Transverse colon (tissue), 4 donors: ENCODE measurements at regions not wholly inside any gene's neighbourhood (a gene's known extent, or its start where the extent isn't known, plus 50 kb on each side); places are given as distances from the start of the nearest gene placed in this dataset.

Experiments used
- DNase-seq: peaks from one replicate; pipeline ENCODE4 v3.0.0-alpha.2; 2019
- H3K27ac ChIP-seq, 4 donors: fragments of 200-600 bp; sonication (generic); 2 replicates each; pipeline ENCODE4 v1.5.1; 2016 to 2018; ENCODE audit warnings: inconsistent platforms in 4 of 4
- H3K27me3 ChIP-seq: fragments of 200-600 bp; sonication (generic); 2 replicates; pipeline ENCODE4 v1.5.1; 2017; ENCODE audit warnings: inconsistent platforms
- H3K36me3 ChIP-seq, 4 donors: fragments of 200-600 bp; sonication (generic); 2 replicates each; pipeline ENCODE4 v1.5.1; 2017 to 2019; ENCODE audit warnings: inconsistent platforms in 4 of 4
- H3K4me1 ChIP-seq, 4 donors: fragments of 200-600 bp; sonication (generic); 2 replicates each; pipeline ENCODE4 v1.5.1; 2017 to 2020; ENCODE audit warnings: inconsistent platforms in 4 of 4
- H3K4me3 ChIP-seq, 4 donors: fragments of 200-600 bp; sonication (generic); 1 replicate in 1 of 4; 2 replicates in 3 of 4; pipeline versions ENCODE4 v1.5.1 to v1.6.1; 2017 to 2019; ENCODE audit warnings: inconsistent platforms in 4 of 4
- H3K9me3 ChIP-seq, 2 donors: fragments of 200-600 bp; sonication (generic); 2 replicates each; pipeline ENCODE4 v1.5.1; 2017 to 2019; ENCODE audit warnings: inconsistent platforms in 2 of 2
- EP300 ChIP-seq: sonication (generic); formaldehyde crosslinking; IDR thresholded peaks from one replicate; pipeline ENCODE4 v1.6.1; 2017; ENCODE audit warnings: antibody characterized with exemption, low read depth
- POLR2A ChIP-seq: fragments of 450-650 bp; IDR thresholded peaks from one replicate; pipeline ENCODE4 v1.6.1; 2016; ENCODE audit warnings: antibody characterized with exemption, mild to moderate bottlenecking, moderate library complexity
- POLR2AphosphoS5 ChIP-seq, 3 donors: sonication (generic); formaldehyde crosslinking; IDR thresholded peaks; one replicate each; pipeline ENCODE4 v1.6.1; 2016; ENCODE audit warnings: antibody characterized with exemption in 3 of 3
- WGBS, 2 donors: methylation state at CpG; one replicate each; pipeline ENCODE4 v1.1.5; 2018; ENCODE audit warnings: low coverage in 1 of 2; 5-methylcytosine and 5-hydroxymethylcytosine counted together
- in situ Hi-C, 4 donors: fragments of 200-750 bp; cut with MboI; loops; one replicate each; pipeline versions ENCODE4 v1.15.0 to v1.15.1; 2017; ENCODE audit warnings: low sequenced_read_pairs in 3 of 4, low pct_ligation_motif_present in 1 of 4, low pct_unique_long_range_greater_than_20kb in 1 of 4
- intact Hi-C: fragments of 100-400 bp; cut with DNase I; formaldehyde crosslinking; loops from one replicate; pipeline ENCODE4 v1.15.1; 2023; ENCODE audit warnings: low total_unique reads
- TF ChIP-seq, protein P1 (sequence below), 5 experiments: fragments of 200-600 bp in 3 of 5; fragments of 450-650 bp in 2 of 5; sonication (generic) in 3 of 5; IDR thresholded peaks; 1 replicate in 2 of 5; 2 replicates in 3 of 5; pipeline ENCODE4 v1.5.1; 2016 to 2017; ENCODE audit warnings: antibody characterized with exemption in 5 of 5, inconsistent platforms in 3 of 5, mild to moderate bottlenecking in 2 of 5, moderate library complexity in 1 of 5

DNA sequence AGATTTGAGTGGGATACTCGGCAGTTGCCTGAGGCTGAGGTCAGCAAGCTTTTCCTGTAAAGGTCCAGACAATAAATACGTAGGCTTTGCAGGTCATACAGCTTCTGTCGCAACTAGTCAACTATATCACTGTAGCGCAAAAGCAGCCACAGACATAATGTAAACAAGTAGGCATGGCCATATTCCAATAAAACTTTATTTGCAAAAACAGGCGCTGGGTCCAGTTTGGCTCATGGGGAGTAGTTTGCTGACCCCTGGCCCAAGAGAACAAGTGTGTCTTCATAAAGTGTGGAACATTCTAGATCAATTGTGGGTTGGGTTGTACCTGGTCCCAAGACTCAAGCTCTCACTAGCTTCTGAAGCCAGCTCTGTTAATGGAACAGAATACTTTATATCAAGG lies 78.8 kb downstream of the MIS18A start:
- no peaks in the 10 kb centered on the region for H3K27me3 ChIP-seq
- DNase-seq = no peak
- no peaks in the 10 kb centered on the region for H3K4me1 ChIP-seq
- no peaks in the 10 kb centered on the region for H3K36me3 ChIP-seq
- no peak overlapping the region for H3K4me3 ChIP-seq
- no peak for TF ChIP-seq POLR2A
- TF ChIP-seq POLR2AphosphoS5 (IDR thresholded peaks at IDR 0.05) = no peak
- TF ChIP-seq, protein P1, sequence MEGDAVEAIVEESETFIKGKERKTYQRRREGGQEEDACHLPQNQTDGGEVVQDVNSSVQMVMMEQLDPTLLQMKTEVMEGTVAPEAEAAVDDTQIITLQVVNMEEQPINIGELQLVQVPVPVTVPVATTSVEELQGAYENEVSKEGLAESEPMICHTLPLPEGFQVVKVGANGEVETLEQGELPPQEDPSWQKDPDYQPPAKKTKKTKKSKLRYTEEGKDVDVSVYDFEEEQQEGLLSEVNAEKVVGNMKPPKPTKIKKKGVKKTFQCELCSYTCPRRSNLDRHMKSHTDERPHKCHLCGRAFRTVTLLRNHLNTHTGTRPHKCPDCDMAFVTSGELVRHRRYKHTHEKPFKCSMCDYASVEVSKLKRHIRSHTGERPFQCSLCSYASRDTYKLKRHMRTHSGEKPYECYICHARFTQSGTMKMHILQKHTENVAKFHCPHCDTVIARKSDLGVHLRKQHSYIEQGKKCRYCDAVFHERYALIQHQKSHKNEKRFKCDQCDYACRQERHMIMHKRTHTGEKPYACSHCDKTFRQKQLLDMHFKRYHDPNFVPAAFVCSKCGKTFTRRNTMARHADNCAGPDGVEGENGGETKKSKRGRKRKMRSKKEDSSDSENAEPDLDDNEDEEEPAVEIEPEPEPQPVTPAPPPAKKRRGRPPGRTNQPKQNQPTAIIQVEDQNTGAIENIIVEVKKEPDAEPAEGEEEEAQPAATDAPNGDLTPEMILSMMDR (IDR thresholded peaks at IDR 0.05) = no peak
- no peak overlapping the region for H3K27ac ChIP-seq
- 73 to 80% methylated on average over 2 to 5 of the region's 5 CpGs for WGBS, 2 donors
- in situ Hi-C loops (no loop called here), intact Hi-C loops (no loop called here)
- H3K9me3 ChIP-seq = no peaks in the 10 kb centered on the region

DNA sequence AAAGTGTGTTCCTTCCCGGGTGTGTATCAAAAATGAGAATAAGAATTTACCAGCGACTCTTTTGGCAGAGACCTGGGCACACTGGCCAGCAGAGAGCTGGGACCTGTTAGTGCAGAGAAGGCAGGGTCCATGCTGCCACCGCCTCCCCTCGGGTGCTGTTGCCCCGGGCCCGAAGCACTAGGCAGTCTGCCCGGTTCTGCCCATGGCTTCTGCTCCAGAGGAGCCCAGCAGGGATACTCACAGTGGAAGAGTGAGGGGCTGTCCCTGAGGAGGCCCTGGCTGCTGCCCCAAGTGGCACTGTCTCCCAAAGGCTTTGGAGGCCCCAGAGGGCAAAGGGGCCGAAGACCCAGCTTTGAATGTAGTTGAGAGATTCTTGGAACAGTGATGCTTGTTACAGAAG lies 80.5 kb downstream of the MIS18A start:
- Histone ChIP-seq H3K27me3 (no peaks in the 10 kb centered on the region), H3K9me3 (no peaks in the 10 kb centered on the region), H3K4me3 (no peak overlapping the region), H3K36me3 (no peaks in the 10 kb centered on the region), H3K4me1 (no peaks in the 10 kb centered on the region), H3K27ac (no peak overlapping the region)
- no peak for DNase-seq
- intact Hi-C loops (no loop called here), in situ Hi-C loops (no loop called here)
- TF ChIP-seq, protein P1 (IDR thresholded peaks at IDR 0.05) = no peak
- no peak for TF ChIP-seq POLR2AphosphoS5 (IDR thresholded peaks at IDR 0.05)
- TF ChIP-seq EP300 = no peak
- TF ChIP-seq POLR2A = no peak
- 88 to 92% methylated on average over 2 to 8 of the region's 8 CpGs for WGBS, 2 donors

DNA sequence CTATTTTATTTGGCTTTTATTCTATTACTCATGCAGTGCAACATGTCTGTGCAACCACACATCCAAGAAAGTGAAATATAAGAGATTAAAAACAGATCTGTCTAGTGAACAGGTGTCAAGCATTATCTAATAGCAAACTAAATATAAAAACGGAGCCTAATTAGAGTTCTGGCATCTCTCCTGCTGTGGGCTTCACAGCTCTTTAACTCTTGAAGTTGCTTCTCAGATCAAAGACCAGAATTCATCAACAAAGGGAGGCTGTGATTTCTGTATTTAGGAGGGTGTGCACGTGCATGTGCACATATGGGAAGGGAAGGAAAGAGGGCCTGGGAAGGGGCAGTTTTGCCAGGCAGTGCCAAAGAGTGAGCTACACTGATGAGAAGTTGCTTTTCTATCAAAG lies 81.0 kb downstream of the MIS18A start:
- in situ Hi-C loops (no loop called here), intact Hi-C loops (no loop called here)
- 25 to 38% methylated on average over 2 of the region's 2 CpGs for WGBS, 2 donors

DNA sequence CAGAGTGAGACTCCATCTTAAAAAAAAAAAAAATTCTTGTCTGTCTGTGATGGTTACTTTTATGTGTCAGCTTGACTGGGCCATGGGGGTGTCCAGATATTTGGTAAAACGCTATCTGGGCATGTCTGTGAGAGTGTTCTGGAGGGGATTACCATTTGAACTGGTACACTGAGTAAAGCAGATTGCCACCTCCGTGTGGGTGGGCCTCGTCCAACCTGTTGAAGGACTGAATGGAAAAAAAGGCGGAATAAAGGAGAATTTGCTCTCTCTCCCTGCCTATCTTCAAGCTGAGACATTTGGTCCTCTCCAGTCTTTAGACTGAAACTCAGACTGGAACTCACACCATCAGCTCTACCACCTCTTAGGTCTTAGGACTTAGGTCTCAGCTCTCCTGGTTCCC lies 82.8 kb downstream of the MIS18A start:
- H3K27ac ChIP-seq = no peak overlapping the region
- H3K9me3 ChIP-seq = no peaks in the 10 kb centered on the region
- TF ChIP-seq POLR2AphosphoS5 (IDR thresholded peaks at IDR 0.05) = no peak
- TF ChIP-seq, protein P1 (IDR thresholded peaks at IDR 0.05) = no peak
- TF ChIP-seq EP300 = no peak
- no peak for TF ChIP-seq POLR2A
- H3K27me3 ChIP-seq = no peaks in the 10 kb centered on the region
- no peak for DNase-seq
- no peak overlapping the region for H3K4me3 ChIP-seq
- 75 to 89% methylated on average over 4 of the region's 4 CpGs for WGBS, 2 donors
- in situ Hi-C loops (no loop called here), intact Hi-C loops (no loop called here)
- H3K4me1 ChIP-seq = no peaks in the 10 kb centered on the region
- no peaks in the 10 kb centered on the region for H3K36me3 ChIP-seq

More for the DNA sequence above, 81.0 kb downstream of the MIS18A start:
- no peak overlapping the region for H3K4me3 ChIP-seq
- TF ChIP-seq POLR2A = no peak
- no peak for TF ChIP-seq EP300
- TF ChIP-seq, protein P1 (IDR thresholded peaks at IDR 0.05) = no peak
- no peak for TF ChIP-seq POLR2AphosphoS5 (IDR thresholded peaks at IDR 0.05)
- DNase-seq = no peak
- no peaks in the 10 kb centered on the region for H3K9me3 ChIP-seq
- no peak overlapping the region for H3K27ac ChIP-seq
- no peaks in the 10 kb centered on the region for H3K27me3 ChIP-seq
- no peaks in the 10 kb centered on the region for H3K36me3 ChIP-seq
- no peaks in the 10 kb centered on the region for H3K4me1 ChIP-seq
